ENCODE measurements at regions not wholly inside any gene's neighbourhood (a gene's known extent, or its start where the extent isn't known, plus 50 kb on each side); places are given as distances from the start of the nearest gene placed in this dataset.

- no peaks in the 10 kb centered on the region for H3F3A ChIP-seq (ENCODE audit: control insufficient read depth, insufficient read depth)
- H3K27ac ChIP-seq (ENCODE audit: low read depth, low read length) = no peak overlapping the region
Measured at GRCh38 chr2:33729353-33729752, 130.3 kb upstream of the FAM98A start.

GRCh38 chr2:33728106-33728505 is 129.0 kb upstream of the FAM98A start:
- TF ChIP-seq CTCF (IDR thresholded peaks at IDR 0.05; ENCODE audit: low read depth, low read length, poor library complexity, severe bottlenecking) = no peak
- TF ChIP-seq EZH2phosphoT487 (IDR thresholded peaks at IDR 0.05; ENCODE audit: borderline replicate concordance, low read length) = no peak

More at GRCh38 chr2:33729353-33729752, 130.3 kb upstream of the FAM98A start:
- Histone ChIP-seq H3K4me1 (ENCODE audit: control insufficient read depth, low read length) (0 out of 2 replicates have a peak, but pooled peaks cover 5% of the 10 kb centered on the region), H3K27me3 (ENCODE audit: control insufficient read depth, low read length) (no peaks in the 10 kb centered on the region), H3K9me3 (ENCODE audit: control insufficient read depth, insufficient read depth, low read length) (no peaks in the 10 kb centered on the region), H3K4me3 (ENCODE audit: low read length) (no peak overlapping the region), H3K36me3 (ENCODE audit: control insufficient read depth, low read length) (no peaks in the 10 kb centered on the region), H3K79me2 (ENCODE audit: control insufficient read depth, low read length) (no peaks in the 10 kb centered on the region), H4K20me1 (ENCODE audit: control insufficient read depth, insufficient read depth, low read depth, low read length) (no peaks in the 10 kb centered on the region), H3K4me2 (ENCODE audit: low read length) (no peak overlapping the region), H3K9me2 (replicated peaks; ENCODE audit: control insufficient read depth, low read length) (no peaks in the 10 kb centered on the region)
- TF ChIP-seq CTCF (IDR thresholded peaks at IDR 0.05; ENCODE audit: low read depth, low read length, poor library complexity, severe bottlenecking) (no peak), EZH2phosphoT487 (IDR thresholded peaks at IDR 0.05; ENCODE audit: borderline replicate concordance, low read length) (no peak)

GRCh38 chr2:33727361-33728032 is 128.4 kb upstream of the FAM98A start:
- Histone ChIP-seq H3K36me3 (ENCODE audit: control insufficient read depth, low read length) (no peaks in the 10 kb centered on the region), H3K4me2 (ENCODE audit: low read length) (no peak overlapping the region), H4K20me1 (ENCODE audit: control insufficient read depth, insufficient read depth, low read depth, low read length) (no peaks in the 10 kb centered on the region), H3K9me2 (replicated peaks; ENCODE audit: control insufficient read depth, low read length) (no peaks in the 10 kb centered on the region), H3K79me2 (ENCODE audit: control insufficient read depth, low read length) (peaks cover 5% of the 10 kb centered on the region; the same call in 1 of the 2 replicates), H3K27me3 (ENCODE audit: control insufficient read depth, low read length) (no peaks in the 10 kb centered on the region), H3F3A (ENCODE audit: control insufficient read depth, insufficient read depth) (no peaks in the 10 kb centered on the region), H3K9me3 (ENCODE audit: control insufficient read depth, insufficient read depth, low read length) (no peaks in the 10 kb centered on the region), H3K27ac (ENCODE audit: low read depth, low read length) (no peak overlapping the region), H3K4me3 (ENCODE audit: low read length) (no peak overlapping the region), H3K4me1 (ENCODE audit: control insufficient read depth, low read length) (0 out of 2 replicates have a peak, but pooled peaks cover 5% of the 10 kb centered on the region)
- no peak for TF ChIP-seq EZH2phosphoT487 (IDR thresholded peaks at IDR 0.05; ENCODE audit: borderline replicate concordance, low read length)

More at GRCh38 chr2:33728106-33728505, 129.0 kb upstream of the FAM98A start:
- Histone ChIP-seq H3K9me3 (ENCODE audit: control insufficient read depth, insufficient read depth, low read length) (no peaks in the 10 kb centered on the region), H3K27ac (ENCODE audit: low read depth, low read length) (no peak overlapping the region), H3K36me3 (ENCODE audit: control insufficient read depth, low read length) (no peaks in the 10 kb centered on the region), H3F3A (ENCODE audit: control insufficient read depth, insufficient read depth) (no peaks in the 10 kb centered on the region), H3K4me2 (ENCODE audit: low read length) (no peak overlapping the region), H3K4me3 (ENCODE audit: low read length) (no peak overlapping the region), H4K20me1 (ENCODE audit: control insufficient read depth, insufficient read depth, low read depth, low read length) (no peaks in the 10 kb centered on the region), H3K79me2 (ENCODE audit: control insufficient read depth, low read length) (peaks cover 4% of the 10 kb centered on the region; the same call in 1 of the 2 replicates), H3K27me3 (ENCODE audit: control insufficient read depth, low read length) (no peaks in the 10 kb centered on the region), H3K4me1 (ENCODE audit: control insufficient read depth, low read length) (0 out of 2 replicates have a peak, but pooled peaks cover 5% of the 10 kb centered on the region), H3K9me2 (replicated peaks; ENCODE audit: control insufficient read depth, low read length) (no peaks in the 10 kb centered on the region)

- Histone ChIP-seq H3K79me2 (ENCODE audit: control insufficient read depth, low read length) (peaks cover 7% of the 10 kb centered on the region; the same call in 1 of the 2 replicates), H3F3A (ENCODE audit: control insufficient read depth, insufficient read depth) (no peaks in the 10 kb centered on the region), H3K4me1 (ENCODE audit: control insufficient read depth, low read length) (0 out of 2 replicates have a peak, but pooled peaks cover 5% of the 10 kb centered on the region), H3K27me3 (ENCODE audit: control insufficient read depth, low read length) (no peaks in the 10 kb centered on the region), H3K36me3 (ENCODE audit: control insufficient read depth, low read length) (no peaks in the 10 kb centered on the region), H3K4me2 (ENCODE audit: low read length) (no peak overlapping the region), H3K27ac (ENCODE audit: low read depth, low read length) (no peak overlapping the region), H3K9me2 (replicated peaks; ENCODE audit: control insufficient read depth, low read length) (no peaks in the 10 kb centered on the region), H4K20me1 (ENCODE audit: control insufficient read depth, insufficient read depth, low read depth, low read length) (no peaks in the 10 kb centered on the region), H3K4me3 (ENCODE audit: low read length) (no peak overlapping the region), H3K9me3 (ENCODE audit: control insufficient read depth, insufficient read depth, low read length) (no peaks in the 10 kb centered on the region)
- no peak for TF ChIP-seq EZH2phosphoT487 (IDR thresholded peaks at IDR 0.05; ENCODE audit: borderline replicate concordance, low read length)
- no peak for TF ChIP-seq CTCF (IDR thresholded peaks at IDR 0.05; ENCODE audit: low read depth, low read length, poor library complexity, severe bottlenecking)
Measured at GRCh38 chr2:33726415-33726814, 127.3 kb upstream of the FAM98A start.
